ENCODE measurements at regions not wholly inside any gene's neighbourhood (a gene's known extent, or its start where the extent isn't known, plus 50 kb on each side); places are given as distances from the start of the nearest gene placed in this dataset.

GRCh38 chr12:69163681-69164362, 75.5 kb upstream of the CPSF6 start:
- TF ChIP-seq, protein P1, sequence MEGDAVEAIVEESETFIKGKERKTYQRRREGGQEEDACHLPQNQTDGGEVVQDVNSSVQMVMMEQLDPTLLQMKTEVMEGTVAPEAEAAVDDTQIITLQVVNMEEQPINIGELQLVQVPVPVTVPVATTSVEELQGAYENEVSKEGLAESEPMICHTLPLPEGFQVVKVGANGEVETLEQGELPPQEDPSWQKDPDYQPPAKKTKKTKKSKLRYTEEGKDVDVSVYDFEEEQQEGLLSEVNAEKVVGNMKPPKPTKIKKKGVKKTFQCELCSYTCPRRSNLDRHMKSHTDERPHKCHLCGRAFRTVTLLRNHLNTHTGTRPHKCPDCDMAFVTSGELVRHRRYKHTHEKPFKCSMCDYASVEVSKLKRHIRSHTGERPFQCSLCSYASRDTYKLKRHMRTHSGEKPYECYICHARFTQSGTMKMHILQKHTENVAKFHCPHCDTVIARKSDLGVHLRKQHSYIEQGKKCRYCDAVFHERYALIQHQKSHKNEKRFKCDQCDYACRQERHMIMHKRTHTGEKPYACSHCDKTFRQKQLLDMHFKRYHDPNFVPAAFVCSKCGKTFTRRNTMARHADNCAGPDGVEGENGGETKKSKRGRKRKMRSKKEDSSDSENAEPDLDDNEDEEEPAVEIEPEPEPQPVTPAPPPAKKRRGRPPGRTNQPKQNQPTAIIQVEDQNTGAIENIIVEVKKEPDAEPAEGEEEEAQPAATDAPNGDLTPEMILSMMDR (conservative IDR thresholded peaks at IDR 0.05; ENCODE audit: control insufficient read depth, insufficient read depth, low read depth, low read length) = no peak
- H3K4me3 ChIP-seq (ENCODE audit: control insufficient read depth, low read depth, low read length) = no peak overlapping the region
- no peak for DNase-seq (ENCODE audit: low read depth)

DNA sequence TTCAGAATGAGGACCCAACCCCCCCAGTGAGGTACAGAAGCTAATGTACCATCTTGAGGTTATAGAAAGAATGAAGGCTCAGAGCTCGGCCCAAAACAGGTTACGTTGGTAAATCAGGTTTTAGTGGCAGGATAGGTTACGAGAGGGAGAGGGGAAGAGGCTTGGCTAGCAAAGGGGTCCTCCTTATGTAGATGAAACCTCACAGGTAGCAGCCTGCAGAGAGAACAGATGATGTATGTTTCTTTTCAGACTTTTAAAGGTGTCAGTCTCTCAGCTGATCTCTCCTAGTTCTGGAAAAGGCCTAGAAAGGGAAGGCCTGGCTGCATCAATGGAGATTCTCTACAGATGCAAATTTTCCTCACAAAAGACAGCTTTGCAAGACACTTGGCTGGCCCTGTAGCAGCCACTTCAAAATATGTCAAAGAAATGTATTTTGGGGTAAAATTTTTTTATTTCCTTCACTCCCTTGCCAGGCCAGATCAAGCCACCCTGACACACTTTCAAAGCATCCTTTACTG, 71.7 kb upstream of the CPSF6 start:
- TF ChIP-seq, protein P1 (conservative IDR thresholded peaks at IDR 0.05; ENCODE audit: control insufficient read depth, insufficient read depth, low read depth, low read length) = no peak
- H3K4me3 ChIP-seq (ENCODE audit: control insufficient read depth, low read depth, low read length) = no peak overlapping the region
- no peak for DNase-seq (ENCODE audit: low read depth)

GRCh38 chr12:69168363-69168762, 71.0 kb upstream of the CPSF6 start:
- TF ChIP-seq, protein P1 (conservative IDR thresholded peaks at IDR 0.05; ENCODE audit: control insufficient read depth, insufficient read depth, low read depth, low read length) = no peak
- DNase-seq (ENCODE audit: low read depth) = no peak

DNA sequence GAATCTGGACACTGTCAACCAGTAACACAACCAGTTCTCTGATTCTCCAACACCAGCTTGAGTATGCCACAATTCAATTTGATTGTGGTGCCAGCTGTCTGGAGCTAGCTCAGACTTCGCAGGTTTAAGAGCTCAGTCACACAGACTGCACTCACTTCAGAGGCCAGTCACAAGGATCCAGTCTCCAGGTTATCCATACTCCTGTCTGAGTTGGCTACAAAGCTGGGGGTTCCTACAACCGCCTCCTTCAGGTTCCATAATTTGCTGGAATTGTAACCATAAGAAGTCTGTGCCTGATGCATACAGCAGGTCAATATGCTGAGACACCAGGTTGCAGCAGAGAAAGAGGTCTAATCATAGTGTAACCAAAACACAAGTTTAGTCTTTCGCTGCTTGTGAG, 70.5 kb upstream of the CPSF6 start:
- DNase-seq (ENCODE audit: low read depth) = no peak
- no peak overlapping the region for H3K4me3 ChIP-seq (ENCODE audit: control insufficient read depth, low read depth, low read length)
- TF ChIP-seq, protein P1 (conservative IDR thresholded peaks at IDR 0.05; ENCODE audit: control insufficient read depth, insufficient read depth, low read depth, low read length) = no peak

More at GRCh38 chr12:69168363-69168762, 71.0 kb upstream of the CPSF6 start:
- H3K4me3 ChIP-seq (ENCODE audit: control insufficient read depth, low read depth, low read length) = no peak overlapping the region

GRCh38 chr12:69170293-69170692, 69.1 kb upstream of the CPSF6 start:
- no peak for DNase-seq (ENCODE audit: low read depth)
- TF ChIP-seq, protein P1 (conservative IDR thresholded peaks at IDR 0.05; ENCODE audit: control insufficient read depth, insufficient read depth, low read depth, low read length) = no peak
- no peak overlapping the region for H3K4me3 ChIP-seq (ENCODE audit: control insufficient read depth, low read depth, low read length)

GRCh38 chr12:69171881-69172280, 67.5 kb upstream of the CPSF6 start:
- DNase-seq (ENCODE audit: low read depth) = no peak
- no peak overlapping the region for H3K4me3 ChIP-seq (ENCODE audit: control insufficient read depth, low read depth, low read length)
- TF ChIP-seq, protein P1 (conservative IDR thresholded peaks at IDR 0.05; ENCODE audit: control insufficient read depth, insufficient read depth, low read depth, low read length) = no peak
